ENCODE measurements at regions not wholly inside any gene's neighbourhood (a gene's known extent, or its start where the extent isn't known, plus 50 kb on each side); places are given as distances from the start of the nearest gene placed in this dataset.

DNA sequence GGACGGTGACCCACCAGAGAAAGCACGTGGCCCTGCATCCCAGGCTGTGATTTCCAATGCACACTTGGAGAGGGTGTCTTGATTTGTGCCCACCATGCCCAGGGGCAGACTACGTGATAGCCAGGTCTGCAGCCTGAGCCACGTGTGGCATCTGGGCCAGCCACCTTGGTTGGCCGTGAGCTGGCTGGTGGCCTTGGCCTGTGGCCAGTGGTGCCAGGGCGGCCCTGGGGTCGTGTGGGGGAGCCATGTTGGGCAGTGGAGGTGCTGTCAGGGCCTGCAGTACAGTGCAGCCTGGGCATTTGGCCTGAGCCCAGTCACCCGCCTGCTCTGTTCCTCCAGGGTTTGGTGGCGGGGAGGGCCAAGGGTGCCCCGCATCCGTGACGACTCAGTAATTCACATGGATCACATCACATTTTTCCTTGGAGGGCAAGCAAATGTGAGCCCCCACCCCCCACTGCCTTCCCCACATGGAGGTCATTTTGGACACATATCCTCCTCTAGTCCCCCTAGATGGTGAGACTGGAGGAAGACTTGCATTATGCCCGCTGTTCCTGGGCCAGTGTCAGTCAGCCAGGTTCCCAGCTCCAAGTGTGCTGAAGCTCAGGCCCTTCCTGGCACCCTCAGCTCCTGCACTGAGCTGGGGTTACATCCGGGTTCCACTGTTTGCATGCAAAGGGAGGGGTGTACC is 201.4 kb downstream of the UBE3A start:
- no peak for DNase-seq

DNA sequence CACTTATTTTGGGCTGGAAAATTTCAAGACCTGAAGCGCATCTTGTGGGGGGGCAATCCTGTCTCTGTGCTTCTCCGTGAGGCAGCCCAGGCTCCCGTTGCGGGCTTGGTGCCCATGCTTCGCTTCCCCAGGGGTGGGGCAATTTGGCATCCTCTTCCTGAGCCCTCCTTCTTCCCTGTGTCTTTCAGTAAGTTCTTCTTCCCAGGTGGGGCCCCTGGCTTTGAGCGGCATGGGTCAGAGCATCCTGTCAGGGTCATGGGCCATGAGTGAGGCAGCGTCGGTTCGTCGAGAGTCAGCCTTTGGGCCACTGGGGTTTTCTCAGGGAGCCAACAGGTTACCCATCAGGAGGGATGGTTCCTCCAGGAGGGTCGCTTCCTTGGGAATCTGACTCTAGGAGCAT is 200.7 kb downstream of the UBE3A start:
- no peak for DNase-seq

DNA sequence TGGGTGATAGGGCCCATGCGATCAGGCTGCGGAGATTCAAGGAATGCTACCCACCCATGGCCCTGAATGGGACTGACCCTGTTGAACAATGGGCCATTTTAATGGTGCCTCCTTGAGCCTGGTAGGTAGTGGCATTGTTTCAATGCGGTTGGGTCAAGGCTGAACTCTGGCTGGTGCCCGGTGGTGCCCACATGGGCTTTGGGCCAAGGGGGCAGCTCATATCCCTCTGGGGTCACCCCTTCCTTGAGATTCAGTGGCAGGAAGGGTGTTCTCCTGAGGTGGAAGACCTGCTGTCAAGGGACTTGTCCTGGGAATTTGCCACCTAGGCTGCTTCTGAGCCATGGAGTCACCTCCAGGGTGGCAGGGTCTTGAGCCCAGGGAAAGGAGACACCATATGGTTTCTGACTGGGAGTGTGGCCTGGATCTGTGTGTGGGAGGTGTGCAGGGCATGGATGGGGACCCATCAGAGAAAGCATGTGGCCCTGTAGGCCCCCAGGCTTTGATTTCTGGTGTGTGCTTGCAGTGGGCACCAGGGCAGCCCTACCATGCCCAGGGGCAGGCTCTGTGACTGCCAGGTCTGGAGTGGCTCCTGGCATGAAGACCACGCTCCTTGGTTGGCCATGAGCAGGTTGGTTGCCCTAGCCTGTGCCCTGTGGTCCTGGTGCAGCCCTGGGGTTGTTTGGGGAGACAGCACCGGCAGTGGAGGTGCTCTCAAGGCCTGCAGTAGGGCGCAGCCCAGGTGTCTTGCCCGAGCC is 199.9 kb downstream of the UBE3A start:
- no peak for DNase-seq

DNA sequence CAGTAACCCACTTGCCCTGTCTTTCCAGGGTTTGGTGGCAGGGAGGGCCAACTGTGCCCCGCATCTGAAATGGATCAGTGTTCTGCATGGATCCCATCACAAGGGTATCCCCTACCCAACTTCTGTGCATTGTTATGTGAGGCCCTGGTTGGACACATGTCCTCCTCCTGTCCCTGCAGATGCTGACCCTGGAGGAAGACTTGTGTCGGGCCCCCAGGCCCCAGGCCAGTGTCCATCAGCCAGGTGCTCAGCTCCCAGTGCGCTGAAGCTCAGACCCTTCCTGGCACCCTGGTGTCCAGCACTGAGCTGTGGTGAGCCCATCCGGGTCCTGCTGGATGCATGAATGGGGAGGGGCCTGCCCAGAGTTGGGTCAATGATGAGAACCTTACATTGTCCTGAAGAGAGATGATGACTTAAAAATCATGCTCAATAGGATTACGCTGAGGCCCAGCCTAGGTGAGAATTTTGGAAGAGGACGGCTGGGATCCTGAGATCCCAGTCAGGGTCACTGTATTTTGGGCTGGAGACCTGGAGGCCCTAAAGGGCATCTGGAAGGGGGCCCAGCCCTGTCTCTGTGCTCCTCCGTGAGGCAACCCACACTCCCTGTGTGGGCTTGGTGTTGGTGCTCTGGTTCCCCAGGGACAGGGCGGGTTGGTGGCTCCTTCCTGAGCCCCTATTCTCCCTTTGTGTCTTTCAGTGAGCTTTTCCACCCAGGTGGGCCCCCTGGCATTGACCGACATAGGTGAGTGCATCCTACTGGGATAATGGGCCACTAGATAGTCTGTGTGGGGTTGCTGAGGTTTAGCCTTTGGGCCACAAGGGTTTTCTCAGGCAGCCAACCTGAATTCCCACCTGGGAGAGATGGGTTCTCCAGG is 199.1 kb downstream of the UBE3A start:
- peak; percentile 33 for DNase-seq

DNA sequence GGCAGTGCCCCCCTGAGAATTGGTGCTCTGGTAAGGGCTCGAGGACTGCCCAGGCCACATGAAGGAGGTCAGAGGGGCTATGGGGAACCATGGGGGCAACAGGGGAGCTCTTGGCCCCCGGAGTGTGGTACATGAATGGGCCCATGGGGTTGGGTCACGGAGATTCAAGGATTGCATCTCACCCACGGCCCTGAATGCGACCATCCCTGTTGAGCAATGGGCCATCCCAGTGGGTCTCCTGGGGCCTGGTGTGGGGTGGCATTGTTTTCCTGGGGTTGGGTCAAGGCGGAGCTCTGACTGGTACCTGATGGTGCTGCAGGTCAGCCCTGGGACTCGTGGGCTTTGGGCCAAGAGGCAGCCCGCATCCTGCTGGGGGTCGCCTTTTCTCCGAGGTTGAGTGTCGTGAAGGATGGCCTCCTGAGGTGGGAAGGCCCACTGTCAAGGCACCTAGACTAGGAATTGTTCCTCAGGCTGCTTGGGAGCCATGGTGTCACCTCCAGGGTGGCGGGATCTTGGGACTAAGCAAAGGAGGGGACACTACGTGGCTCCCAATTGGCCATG is 198.3 kb downstream of the UBE3A start:
- peak; percentile 26 for DNase-seq

DNA sequence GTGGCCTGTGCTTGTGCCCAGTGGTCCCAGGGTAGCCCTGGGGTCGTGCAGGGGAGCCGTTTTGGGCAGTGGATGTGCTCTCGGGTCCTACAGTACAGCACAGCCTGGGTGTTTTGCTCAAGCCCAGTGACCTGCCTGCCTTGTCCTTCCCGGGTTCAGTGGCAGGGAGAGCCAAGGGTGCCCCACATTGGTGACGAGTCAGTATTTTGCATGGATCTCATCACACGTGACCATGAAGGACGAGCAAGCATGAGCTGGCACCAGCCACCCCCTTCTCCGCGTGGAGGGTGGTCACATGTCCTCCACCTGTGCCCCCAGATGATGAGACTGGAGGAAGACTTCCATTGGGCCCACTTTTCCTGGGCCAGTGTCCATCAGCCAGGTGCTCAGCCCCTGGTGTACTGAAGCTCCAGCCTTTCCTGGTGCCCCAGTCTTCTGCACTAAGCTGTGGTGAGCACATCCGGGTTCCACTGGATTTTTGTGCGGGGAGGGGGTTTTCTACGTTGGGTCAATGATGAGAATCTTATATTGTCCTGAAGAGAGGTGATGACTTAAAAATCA is 197.5 kb downstream of the UBE3A start:
- DNase-seq = peak; percentile 28

DNA sequence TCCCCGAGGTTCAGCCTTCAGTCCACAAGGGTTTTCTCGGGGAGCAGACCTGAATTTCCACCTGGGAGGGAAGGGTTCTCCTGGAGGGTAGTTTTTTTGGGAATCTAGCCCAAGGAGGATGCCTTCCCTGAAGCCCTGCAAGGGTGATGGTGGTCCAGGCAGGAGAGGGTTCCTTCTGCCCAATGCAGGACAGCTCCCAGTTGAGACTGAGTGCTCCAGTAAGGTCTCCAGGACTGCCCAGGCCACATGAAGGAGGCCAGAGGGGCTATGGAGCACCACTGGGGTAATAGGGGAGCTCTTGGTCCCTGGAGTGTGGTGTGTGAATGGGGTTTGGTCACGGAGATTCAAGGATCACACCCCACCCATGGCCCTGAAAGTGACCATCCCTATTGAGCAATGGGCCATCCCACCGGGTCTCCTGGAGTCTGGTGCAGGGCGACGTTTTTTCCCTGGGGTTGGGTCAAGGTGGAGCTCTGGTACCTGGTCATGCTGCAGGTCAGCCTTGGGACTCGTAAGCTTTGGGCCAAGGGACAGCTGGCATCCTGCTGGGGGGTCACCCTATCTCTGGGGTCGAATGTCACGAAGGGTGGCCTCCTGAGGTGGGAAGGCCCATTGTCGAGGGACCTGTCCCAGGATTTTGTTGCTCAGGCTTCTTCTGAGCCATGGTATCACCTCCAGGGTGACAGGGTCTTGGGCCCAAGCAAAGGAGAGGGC is 196.5 kb downstream of the UBE3A start:
- peak; percentile 49 for DNase-seq

DNA sequence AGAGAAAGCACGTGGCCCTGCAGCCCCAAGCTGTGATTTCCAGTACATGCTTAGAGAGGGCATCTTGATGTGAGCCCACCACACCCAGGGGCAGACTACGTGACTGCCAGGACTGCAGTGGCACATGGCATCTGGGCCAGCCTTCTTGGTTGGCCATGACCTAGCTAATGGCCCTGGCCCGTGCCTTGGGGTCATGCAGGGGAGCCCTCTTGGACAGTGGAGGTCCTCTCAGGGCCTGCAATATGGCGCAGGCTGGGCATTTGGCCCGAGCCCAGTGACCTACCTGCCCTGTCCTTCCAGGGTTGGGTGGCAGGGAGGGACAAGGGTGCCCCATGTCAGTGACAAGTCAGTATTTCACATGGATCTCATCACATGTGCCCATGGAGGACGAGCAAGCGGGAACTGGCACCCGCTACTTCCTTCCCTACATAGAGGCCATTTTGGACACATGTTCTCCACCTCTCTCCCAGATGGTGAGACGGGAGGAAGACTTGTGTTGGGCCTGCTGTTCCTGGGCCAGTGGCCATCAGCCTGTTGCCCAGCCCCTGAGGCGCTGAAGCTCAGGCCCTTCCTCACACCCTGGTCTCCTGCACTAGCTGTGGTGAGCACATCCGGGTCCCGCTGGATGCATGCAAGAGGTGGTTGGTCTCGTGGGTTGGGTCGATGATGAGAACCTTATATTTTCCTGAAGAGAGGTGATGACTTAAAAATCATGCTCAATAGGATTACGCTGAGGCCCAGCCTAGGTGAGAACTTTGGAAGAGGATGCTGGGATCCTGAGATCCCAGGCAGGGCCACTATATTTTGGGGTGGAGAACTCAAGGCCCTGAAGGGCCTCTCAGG is 195.6 kb downstream of the UBE3A start:
- DNase-seq = peak; percentile 32

DNA sequence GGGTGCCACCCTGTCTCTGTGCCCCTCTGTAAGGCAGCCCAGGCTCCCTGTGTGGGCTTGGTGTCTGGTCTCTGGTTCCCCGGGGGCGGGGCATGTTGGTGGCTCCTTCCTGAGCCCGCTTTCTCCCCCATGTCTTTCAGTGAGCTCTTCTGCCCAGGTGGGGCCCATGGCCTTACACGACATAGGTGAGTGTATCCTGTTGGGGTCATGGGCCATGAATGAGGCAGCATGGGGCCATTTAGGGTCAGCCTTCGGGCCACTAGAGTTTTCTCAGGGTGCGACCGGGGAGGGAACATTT is 195.1 kb downstream of the UBE3A start:
- DNase-seq = no peak

DNA sequence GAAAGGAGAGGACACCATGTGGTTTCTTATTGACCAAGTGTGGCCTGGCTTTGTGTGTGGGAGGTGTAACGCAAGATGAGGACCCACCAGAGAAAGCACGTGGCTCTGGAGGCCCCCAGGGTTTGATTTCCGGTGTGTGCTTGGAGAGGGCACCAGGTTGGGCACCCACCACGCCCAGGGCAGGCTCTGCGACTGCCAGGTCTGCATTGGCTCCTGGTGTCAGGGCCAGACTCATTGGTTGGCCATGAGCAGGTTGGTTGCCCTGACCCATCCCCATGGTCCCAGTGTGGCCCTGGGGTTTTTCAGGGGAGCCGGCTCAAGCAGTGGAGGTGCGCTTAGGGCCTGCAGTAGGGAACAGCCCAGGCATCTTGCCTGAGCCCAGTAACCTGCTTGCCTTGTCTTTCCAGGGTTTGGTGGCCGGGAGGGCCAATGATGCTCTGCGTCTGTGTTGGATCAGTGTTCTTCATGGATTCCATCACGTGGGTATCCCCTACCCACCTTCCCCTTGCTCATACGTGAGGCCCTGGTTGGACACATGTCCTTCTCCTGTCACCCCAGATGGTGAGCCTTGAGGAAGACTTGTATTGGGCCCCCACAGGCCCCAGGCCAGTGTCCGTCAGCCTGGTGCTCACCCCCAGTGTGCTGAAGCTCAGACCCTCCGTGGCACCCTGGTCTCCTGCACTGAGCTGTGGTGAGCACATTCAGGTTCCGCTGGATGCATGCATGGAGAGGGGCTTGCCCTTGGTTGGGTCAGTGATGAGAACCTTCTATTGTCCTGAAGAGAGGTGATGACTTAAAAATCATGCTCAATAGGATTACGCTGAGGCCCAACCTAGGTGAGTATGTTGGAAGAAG is 193.9 kb downstream of the UBE3A start:
- DNase-seq = no peak

DNA sequence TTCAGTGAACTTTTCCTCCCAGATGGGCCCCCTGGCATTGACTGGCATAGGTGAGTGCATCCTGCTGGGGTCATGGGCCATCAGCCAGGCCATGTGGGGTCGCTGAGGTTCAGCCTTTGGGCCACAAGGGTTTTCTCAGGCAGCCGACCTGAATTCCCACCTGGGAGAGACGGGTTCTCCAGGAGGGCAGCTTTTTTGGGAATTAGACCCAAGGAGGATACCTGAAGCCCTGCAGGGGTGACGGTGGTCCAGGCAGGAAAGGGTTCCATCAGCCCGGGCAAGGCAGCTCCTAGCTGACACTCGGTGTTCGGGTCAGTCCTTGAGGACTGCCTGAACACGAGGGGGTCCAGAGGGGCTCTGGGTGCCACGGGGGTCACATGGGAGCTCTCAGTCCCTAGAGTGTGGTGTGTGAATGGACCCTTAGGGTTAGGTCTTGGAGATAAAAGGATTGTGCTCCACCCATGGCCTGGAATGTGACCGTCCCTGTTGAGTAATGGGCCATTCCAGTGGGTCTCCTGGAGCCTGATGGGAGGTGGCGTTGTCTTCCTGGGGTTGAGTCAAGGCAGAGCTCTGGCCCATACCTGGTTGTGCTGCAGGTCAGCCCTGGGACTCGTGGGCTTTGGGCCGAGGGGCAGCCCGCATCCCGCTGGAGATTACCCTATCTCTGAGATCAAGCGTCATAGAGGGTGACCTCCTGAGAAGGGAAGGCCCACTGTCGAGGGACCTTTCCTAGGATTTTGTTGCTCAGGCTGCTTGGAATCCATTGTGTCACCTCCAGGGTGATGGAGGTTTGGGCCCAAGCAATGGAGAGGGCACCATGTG is 192.8 kb downstream of the UBE3A start:
- DNase-seq = peak; percentile 32

DNA sequence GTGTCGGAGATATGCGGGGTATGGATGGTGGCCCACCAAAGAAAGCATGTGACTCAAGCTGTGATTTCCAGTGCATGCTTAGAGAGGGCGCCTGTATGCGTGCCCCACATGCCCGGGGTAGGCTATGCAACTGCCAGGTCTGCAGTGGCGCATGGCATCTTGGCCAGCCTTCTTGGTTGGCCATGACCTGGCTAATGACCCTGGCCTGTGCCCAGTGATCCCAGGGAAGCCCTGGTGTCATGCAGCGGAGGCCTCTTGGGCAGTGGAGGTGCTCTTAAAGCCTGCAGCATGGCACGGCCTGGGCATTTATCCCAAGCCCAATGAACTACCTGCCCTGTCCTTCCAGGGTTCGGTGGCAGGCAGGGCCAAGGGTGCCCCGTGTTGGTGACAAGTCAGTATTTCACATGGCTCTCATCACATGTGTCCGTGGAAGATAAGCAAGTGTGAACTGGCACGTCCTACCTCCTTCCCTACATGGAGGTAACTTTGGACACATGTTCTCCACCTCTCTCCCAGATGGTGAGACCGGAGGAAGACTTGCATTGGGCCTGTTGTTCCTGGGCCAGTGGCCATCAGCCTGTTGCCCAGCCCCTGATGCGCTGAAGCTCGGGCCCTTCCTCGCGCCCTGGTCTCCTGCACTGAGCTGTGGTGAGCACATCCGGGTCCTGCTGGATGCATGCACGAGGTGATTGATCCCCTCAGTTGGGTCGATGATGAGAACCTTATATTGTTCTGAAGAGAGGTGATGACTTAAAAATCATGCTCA is 192.0 kb downstream of the UBE3A start:
- DNase-seq = peak; percentile 28

DNA sequence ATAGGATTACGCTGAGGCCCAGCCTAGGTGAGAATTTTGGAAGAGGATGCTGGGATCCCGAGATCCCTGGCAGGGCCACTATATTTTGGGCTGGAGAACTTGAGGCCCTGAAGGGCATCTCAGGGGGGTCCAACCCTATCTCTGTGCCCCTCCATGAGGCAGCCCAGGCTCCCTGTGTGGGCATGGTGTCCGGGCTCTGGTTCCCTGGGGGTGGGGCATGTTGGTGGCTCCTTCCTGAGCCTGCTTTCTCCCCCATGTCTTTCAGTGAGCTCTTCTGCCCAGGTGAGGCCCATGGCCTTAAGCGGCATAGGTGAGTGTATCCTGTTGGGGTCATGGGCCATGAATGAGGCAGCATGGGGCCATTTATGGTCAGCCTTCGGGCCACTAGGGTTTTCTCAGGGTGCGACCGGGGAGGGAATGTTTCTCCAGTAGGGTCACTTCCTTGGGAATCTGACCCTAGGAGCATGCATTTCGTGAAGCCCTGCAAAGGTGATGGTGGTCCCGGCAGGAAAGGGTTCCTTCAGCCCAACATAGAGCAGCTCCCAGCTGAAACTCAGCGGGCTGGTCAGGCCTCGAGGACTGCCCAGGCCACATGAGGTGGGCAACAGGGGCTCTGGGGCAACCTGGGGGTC is 191.3 kb downstream of the UBE3A start:
- DNase-seq = peak; percentile 21

DNA sequence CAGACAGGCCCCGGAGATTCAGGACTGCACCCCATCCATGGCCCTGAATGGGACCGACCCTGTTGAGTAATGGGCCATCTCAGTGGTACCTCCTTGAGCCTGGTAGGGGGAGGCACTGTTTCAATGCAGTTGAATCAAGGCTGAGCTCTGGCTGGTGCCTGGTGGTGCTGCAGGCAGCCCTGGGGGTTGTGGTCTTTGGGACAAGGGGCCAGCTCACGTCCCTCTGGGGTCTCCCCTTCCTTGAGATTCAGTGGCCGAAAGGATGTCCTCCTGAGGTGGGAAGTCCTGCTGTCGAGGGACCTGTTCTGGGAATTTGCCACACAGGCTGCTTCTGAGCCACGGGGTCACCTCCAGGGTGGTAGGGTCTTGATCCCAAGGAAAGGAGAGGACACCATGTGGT is 190.7 kb downstream of the UBE3A start:
- peak; percentile 38 for DNase-seq

DNA sequence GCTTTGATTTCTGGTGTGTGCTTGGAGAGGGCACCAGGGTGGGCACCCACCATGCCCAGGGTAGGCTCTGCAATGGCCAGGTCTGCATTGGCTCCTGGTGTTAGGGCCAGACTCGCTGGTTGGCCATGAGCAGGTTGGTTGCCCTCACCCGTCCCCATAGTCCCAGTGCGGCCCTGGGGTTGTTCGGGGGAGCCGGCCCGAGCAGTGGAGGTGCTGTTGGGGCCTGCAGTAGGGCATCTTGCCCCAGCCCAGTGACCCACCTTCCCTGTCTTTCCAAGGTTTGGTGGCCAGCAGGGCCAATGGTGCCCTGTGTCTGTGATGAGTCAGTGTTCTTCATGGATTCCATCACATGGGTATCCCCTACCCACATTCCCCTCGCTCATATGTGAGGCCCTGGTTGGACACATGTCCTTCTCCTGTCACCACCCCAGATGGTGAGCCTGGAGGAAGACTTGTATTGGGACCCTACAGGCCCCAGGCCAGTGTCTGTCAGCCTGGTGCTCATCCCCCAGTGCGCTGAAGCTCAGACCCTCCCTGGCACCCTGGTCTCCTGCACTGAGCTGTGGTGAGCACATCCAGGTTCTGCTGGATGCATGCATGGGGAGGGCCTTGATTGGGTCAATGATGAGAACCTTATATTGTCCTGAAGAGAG is 190.1 kb downstream of the UBE3A start:
- peak; percentile 35 for DNase-seq

DNA sequence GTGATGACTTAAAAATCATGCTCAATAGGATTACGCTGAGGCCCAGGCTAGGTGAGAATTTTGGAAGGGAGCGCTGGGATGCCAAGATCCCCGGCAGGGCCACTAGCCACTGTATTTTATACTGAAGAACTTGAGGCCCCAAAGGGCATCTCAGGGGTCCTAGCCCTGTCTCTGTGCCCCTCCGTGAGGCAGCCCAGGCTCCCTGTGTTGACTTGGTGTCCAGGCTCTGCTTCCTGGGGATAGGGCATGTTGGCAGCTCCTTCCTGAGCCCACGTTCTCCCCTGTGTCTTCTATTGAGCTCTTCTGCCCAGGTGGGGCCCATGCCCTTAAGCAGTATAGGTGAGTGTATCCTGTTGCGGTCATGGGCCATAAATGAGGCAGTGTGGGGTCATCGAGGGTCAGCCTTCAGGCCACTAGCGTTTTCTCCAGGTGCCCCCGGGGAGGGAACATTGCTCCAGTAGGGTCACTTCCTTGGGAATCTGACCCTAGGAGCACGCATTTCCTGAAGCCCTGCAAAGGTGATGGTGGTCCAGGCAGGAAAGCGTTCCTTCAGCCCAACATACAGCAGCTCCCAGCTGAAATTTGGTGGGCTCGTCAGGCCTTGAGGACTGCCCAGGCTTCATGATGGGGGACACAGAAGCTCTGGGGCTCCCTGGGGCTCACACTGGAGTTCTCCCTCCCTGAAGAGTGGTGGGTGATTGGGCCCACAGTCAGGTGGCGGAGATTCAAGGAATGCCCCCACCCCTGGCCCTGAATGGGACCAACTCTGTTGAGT is 189.4 kb downstream of the UBE3A start:
- peak; percentile 30 for DNase-seq
